Activated CD4-positive, alpha-beta T cell treated with anti-CD3 and anti-CD28 coated beads for 48 hours (primary cell): ENCODE measurements at regions not wholly inside any gene's neighbourhood (a gene's known extent, or its start where the extent isn't known, plus 50 kb on each side); places are given as distances from the start of the nearest gene placed in this dataset.
A peak's percentile ranks its signal among the peaks of the same experiment; 100 is the strongest.
"Not testable (repeated sequence)": the region's sequence is repeated elsewhere in the genome, so short reads cannot be mapped to it uniquely, and the experiment has no call there.

Source experiments
- DNase-seq: peaks from one replicate; pipeline ENCODE4 v3.0.0-alpha.2; 2020

DNA sequence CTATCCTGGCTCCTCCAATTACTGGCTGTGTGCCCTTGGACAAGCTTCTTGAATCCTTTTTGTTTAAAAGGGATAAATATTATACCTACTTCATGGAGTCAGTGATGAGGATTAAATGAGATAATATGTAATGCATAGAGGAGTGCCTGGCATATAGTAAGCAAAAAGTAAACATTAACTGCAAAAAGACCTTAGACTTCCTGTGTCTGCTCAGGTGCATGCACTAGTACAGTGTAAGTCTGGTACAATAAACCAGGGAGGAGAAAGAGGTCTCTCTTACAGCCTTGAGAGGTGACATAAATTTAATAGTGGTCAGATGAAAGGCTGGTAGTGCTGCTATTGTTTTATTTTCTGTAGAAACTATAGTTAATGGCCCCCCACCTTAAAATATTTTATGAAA is 305.2 kb upstream of the MIS18BP1 start:
- DNase-seq, result no peak

DNA sequence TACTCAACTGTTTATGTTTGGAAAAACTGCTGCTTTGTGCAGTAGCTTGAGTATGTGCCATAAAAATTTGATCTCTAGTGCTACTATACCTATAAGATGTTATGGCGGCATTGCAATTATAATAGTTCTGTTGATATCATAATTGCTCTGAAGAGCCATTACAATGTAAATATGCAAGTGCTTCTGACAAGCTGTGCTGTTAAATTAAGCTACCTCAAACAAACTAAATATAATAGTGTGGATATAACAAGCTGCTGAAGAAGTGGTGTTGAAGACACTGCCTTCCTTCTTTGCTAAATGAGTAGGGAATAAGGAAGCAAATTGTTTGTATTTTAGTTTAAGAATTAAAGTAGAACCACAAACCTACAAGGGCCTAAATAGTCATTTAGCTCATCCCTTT is 301.0 kb upstream of the MIS18BP1 start:
- DNase-seq, result no peak

DNA sequence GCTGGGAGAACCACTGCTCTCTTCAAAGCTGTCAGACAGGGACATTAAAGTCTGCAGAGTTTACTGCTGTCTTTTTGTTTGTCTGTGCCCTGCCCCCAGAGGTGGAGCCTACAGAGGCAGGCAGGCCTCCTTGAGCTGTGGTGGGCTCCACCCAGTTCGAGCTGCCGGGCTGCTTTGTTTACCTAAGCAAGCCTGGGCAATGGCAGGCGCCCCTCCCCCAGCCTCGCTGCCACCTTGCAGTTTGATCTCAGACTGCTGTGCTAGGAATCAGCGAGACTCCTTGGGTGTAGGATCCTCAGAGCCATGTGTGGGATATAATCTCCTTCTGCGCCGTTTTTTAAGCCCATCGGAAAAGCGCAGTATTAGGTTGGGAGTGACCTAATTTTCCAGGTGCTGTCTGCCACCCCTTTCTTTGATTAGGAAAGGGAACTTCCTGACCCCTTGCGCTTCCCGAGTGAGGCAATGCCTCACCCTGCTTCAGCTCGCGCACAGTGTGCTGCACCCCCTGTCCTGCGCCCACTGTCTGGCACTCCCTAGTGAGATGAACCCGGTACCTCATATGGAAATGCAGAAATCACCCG is 298.3 kb upstream of the MIS18BP1 start:
- not testable (repeated sequence) for DNase-seq

DNA sequence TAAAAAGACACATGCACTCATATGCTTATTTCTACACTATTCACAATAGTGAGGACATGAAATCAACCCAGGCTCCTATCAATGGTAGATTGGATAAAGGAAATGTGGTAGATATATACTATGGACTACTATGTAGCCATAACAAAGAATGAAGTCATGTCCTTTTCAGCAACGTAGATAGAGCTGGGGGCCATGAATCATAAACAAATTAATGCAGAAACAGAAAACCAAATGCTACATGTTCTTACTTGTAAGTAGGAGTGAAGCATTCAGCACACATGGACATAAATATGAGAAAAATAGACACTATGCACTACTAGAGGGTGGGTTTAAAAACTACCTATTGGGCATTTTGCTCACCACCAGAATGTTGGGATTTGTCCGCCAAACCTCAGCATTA is 278.0 kb upstream of the MIS18BP1 start:
- no peak for DNase-seq

DNA sequence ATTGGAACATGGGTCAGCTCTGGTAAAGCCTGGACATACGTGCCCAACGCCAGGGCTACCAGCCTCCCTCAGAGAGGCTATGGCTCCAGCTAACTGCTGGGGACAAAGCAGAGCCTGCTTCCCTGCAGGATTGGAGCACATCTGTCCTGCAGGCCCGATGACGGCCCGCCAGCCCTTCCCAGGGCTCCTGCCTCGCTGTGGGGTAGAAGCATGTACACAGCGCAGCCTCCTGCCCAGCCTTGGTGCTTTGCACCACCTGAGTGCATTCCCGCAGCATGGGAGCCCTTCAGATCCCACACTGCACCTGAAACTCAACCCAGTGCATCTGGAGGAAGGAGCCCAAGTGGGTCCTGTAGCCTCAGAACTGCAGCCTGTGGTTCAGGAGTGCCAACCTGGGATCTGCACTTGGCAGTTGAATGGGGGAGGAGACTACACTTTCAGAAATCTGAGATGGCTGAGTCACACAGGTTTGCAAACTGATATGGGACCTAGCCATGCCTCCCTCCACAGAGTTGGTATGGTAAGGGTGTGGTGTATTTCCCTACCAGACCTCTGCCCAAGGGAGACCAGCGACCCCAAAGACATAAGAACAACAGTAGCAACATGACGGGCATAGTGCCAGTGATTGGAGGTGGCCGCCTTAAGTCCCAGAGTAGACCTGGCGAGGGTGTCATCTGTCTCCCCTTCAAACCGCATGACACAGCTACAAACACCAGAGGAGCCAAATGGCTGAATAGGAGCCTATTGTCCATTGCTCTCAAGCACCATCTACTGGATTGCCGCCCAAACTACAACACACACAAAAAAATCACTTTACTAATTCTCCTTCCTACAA is 273.9 kb upstream of the MIS18BP1 start:
- peak; percentile 10 for DNase-seq

DNA sequence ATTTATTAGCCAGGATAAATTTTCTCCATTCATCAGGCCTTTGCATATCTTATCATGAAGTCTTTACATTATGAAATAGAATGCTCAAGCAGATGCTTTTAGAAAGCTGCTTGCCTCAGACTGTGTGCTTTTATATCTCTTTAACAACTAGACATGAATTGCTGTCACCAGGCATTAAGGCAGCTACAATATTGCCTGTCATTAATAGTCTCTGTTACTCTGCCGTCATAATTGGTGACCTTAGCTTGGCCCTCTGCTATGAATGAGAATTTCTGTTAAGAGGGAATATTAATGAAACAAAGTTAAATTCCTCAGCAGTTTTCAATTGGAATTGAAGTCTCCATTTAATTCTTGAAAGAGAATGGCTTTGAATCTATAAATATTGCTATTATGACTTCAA is 266.8 kb upstream of the MIS18BP1 start:
- DNase-seq, result no peak

DNA sequence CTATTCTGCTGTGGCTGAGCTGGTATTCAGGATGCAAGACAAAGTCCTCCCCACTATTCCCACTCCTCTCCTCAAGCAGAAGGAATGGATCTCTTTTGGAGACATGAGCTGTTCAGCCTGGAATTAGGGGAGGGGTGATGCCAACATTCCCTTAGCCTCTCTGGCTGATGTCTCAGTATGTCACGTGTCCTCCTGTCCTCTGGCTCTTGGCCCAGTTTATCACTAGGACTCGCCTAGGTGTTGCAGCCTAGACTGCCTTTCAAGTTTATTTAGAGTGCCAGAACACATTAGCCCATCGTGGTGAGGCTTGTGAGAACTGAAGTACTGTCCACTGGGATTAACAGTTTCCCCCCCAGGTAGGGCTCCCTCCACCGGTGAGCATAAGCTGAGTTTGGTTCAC is 239.9 kb upstream of the MIS18BP1 start:
- no peak for DNase-seq

DNA sequence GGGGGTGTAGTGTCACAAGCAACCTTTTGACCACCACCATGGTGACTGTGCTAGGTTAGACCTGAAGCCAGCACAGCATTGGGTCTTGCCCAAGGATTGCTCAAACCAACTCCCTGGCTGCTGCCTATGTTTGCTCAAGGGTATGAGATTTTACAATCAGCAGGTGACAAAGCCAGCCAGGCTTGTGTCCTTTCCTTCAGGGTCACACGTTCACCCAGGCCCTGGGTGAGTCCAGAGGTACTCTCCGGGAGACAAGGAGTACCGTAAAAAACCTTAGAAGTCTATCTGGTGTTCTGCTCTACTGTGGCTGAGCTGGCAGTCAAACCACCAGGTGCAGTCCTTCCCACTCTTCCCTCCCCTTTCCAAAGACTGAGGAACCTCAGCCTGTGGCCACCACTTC is 238.9 kb upstream of the MIS18BP1 start:
- DNase-seq, result no peak

DNA sequence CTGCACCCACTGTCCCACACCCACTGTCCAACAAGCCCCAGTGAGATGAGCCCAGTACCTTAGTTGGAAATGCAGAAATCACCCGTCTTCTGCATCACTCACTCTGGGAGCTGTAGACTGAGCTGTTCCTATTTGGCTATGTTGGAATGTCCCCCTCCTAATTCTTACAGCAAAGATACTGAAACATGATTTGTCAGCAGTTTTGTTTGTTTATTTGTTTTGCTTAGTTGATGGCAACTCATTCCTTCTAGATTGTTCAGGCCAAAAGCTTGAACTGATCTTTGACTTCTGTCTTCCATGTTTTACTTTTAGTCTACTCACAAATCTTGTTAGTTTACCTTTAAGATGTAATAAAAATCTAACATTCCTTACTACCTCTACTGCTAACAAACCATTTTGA is 233.6 kb upstream of the MIS18BP1 start:
- DNase-seq, result no peak

DNA sequence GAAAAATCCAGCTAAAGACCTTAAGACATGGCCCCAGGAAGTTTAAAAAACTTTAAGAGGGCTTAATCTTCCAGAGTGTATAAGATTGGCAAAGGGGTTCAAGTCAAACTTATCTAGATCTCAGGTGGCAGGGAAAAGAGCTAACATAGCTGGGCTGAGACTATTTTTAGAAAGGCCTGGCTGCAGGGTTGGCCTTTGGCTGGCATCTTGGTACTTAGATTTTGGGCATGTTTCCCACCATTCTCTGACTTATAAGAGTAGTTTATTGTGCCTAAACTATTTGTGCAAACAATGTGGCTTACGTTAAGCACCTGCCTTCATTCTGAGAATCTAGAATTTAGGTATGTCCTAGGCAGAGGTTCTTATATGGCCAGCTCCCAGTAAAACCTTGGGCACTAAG is 214.0 kb upstream of the MIS18BP1 start:
- DNase-seq, result no peak

DNA sequence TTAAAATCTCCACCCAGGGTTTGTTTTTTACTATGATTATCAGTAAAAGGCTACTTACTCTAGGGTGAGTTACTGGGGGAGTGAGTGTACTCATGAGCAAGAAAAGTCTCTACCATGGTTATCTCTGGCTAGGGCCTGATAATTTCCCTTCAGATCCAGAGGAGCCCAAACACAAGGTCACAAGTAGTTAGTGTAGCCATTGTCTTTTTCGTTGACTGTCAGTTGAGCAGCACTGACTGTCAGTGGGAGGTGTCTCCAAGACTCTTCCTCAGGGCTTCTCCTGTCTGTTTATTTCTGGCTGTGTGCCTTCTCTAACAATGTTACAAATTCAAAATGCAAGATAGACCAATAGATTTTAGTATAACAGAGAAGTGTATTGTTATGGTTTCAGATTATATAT is 181.2 kb upstream of the MIS18BP1 start:
- no peak for DNase-seq

DNA sequence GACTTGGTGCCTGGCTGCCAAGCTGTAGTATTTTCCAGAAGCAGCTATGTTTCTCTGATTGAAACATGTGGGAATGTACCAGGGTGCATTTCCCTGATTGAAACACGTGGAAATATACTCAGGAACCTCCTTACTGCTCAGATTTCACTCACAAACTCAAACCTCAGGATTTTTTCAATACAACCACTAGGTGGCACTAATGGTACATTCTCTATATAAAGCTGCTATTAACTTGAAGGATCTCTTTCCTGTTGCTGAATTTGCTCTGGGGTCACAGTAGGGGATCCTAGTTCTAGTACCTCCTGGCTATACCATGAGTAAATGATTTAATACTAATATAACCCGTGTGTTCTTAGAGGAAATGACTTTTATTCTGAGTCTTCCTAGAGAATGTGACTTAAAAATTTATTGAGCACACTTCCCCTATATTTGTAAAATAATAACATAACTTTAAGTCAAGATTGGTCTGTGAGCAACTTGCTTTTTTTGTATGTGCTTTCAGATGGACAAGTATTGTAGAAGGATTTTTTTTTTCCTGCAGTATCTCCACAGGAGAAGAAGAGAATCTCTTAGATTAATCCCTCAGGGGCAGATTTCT is 173.8 kb upstream of the MIS18BP1 start:
- DNase-seq, result no peak

DNA sequence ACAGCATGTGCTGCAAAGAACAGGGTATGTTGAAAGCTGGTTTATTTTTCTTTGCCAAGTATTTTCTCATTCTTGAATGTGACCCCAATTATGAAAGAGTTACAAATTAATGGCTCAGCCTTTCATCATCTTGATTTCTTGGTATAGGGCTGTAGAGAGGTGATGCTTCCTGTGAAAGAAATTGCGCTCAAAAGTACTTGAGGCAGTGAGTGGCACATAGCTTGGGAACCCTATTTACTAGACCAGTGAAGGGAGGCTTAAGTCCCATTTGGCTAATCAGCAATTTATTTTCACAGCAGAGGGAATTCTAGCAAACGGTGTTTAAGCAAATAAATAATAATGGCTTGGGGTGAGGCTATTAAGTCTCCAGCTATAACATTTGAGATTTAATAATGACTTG is 153.9 kb upstream of the MIS18BP1 start:
- no peak for DNase-seq

DNA sequence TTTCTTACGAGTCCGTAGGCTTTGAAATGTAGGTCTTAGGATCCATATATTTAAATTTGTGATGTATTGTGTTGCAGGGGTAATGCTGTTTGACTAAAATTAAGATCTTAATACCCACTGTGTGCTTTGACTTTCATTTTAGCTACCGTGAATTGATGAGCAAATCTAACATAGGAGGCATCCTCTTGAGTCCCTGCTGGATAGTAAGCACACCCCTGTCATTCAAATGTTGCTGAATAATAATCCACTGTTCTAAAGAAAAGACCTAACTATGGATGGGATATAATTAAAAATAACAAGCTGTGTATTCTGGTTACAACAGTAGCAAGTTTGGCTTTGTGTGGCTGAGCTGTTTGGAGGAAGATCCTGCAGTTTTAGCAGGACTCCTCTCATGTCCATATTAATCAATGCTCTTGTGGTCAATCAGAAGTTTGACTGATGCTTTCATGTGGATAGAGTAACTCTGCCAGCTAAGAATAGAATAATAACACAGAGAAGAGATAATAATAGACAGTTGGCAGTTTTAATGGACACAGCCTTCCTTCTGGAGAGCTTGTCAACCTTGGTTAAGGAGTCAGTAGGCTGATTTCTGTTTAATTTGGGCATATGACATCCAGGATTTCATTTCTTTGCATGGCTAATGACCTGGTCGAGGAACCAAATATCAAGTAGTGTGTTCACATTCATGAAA is 148.1 kb upstream of the MIS18BP1 start:
- no peak for DNase-seq

DNA sequence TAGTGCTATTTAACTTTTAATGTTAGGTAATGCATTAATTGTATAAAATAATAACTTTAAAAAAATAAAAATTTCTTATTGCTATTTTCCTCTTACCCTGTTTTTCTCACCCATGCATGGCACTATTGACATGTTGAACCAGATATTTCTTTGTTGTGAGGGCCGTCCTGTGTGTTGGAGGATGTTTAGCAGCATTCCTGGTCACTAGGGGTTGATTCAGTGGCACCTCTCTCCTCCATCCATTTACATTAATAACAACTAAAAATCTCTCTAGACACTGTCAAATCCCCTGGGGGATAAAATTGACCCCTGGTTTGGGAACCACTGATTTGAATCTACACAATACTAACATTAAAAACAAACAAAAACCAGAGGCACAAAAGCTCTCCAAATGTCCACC is 147.5 kb upstream of the MIS18BP1 start:
- DNase-seq, result no peak

DNA sequence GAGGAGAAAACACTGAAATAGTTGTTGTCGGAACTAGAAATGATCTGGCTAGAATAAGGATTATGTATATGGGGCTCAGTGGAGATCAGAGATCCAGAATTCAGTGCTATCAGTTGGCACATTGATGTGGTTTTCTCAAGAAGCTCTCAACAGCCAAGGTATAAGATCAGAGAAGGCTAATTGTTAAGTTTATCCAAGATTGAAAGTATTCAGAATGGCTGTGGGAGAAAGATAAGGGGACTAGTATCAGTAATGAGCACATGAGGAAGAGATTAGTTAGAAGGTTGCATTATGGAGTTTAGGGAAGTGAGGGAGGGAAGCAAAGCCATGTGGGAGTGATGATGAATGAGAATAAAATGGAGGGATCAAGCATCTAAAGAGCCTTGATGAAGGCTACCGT is 128.1 kb upstream of the MIS18BP1 start:
- no peak for DNase-seq

DNA sequence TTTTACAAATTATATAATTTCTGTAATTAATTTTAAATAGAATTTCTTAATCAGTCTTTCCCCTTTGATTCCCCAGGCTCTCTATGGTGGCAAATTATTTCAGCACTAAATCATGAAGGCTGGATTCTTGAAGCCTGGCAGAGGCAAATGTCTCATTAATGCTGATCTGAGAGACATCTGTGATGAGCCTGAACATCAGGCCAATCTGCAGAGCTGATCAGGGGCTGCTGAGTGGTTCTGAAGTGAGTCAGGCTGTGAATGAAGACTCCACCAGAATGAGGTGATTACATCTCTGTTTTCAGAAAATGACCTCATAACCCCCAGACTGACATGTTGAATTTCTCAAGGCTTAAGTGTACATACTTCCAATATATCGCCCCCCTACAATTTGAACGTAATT is 124.2 kb upstream of the MIS18BP1 start:
- DNase-seq, result no peak

DNA sequence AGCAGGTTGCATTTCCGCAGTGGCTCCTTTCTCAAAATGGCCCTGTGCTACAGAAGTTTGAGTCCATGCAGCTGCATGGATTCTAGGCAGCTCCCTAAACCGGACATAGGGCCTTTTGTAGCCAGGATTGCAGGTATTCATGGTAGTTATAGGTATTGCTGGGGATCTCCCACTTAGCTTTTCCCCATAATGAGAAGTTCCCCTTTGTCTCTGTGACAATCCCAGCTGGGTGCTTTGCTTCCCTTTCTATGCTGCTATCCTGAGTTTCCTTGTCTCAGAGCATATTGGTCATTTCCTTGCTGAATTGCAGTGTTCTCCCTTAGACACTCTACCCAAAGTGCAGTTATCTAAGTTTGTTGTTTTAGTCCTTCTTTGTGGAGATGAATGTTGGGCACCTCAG is 120.9 kb upstream of the MIS18BP1 start:
- DNase-seq, result no peak

DNA sequence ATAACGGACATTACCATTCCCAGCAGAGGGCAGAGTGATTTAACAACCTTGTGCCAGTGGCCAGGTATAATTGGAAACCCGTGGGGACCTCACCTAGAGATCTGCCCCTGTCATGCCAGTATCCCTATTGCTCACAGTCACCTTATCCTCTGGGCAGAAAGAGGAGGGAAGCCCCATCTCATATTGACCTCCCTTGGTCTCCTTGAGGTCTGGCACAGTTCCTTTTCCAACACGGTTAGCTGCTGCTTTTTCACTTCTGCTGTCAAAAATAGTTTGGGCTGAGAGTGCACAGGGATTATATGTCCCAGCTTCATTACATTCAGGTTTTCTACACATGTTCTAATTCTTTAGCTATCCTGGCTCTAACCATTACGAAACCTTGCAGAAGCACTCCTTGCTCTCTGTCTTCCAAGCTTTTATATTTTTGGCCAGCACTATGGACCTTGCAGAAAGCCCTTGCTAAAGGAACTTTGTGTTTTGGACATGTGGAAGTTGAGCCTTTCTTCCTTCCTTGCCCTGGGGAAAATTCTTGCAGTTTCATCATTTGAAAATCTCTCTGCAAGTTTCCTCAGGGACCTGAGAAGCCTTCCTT is 111.7 kb upstream of the MIS18BP1 start:
- no peak for DNase-seq

DNA sequence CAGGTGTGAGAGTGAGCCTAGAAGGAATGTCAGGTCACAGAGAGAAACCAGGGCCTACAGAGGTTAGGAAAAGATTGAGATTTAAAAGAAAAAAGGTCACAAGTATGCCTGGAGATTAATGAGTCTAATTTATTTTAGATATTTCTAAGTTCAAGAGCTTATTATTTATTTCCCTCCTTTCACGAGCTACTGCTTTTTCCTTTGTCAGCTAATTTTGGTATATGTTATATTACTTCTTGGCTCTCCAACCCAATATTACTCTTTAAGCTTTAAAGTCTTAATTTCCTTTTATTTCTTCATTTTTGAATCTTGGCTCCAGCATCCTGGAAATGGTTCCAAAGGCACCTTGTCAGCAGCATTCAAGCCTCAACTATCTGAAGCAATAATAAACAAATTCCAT is 109.5 kb upstream of the MIS18BP1 start:
- DNase-seq, result no peak

DNA sequence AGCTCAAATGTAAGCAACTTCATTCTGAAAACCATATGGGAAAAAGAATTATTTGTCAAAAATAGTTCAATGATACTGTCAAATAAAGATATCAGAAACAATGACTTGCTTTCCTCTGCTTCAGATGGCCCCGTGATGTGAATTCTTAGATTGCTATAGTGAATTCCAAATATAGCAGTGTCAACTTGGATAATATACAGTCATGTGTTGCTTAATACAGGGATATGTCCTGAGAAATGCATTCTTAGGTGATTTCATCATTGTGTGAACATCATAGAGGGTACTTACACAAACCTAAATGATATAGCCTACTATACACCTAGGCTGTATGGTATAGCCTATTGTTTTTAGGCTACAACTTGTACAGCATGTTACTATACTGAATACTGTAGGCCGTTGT is 108.7 kb upstream of the MIS18BP1 start:
- DNase-seq, result no peak

DNA sequence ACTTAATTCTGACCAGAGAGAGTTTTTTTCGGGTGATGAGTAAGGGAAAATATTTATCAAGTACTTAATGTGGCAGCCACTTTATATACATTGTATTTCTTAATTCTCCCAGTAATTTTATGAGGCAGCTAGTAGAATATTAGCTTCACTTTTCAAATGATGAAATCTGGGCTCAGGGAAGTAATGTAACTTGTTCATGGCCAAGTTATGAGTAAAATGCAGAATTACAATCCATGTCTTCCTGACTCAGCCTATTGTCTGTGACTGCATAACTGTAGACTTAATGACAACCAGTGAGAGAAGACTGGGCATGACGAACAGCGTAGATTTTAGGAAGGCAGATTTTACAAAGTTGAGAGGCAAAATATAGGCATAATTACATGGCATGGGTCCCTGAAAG is 106.7 kb upstream of the MIS18BP1 start:
- DNase-seq, result no peak

DNA sequence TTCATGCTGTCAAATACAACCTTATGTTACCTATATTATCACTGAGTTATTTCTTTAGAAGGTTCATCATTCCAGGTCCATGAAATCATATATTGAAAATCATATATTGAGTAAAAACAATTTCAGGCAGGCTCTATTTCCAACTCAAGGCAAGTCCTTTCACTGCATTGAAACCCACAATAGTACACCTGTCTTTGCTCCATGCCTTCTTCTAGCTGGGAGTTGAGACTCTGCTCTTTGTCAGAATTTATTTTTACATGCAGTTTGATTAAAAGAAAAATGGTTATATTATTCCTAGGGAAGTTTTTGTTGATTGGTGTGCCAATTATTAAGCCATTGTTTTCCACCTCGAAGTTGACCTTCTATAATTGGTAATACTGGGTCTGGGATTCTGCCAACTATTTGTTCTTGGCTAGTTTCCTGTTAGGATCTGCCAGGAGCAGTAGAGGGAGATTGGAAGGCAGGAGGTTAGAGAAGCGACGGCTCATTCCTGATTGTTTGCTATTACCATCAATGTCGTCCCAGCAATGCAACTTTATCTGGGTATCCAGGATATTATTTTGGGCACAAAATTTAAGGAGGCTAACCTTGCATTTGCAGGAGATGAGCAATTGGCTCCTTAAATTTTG is 79.5 kb upstream of the MIS18BP1 start:
- DNase-seq, result no peak
